Activated naive CD8-positive, alpha-beta T cell treated with anti-CD3 and anti-CD28 coated beads for 36 hours (primary cell): ENCODE measurements at regions not wholly inside any gene's neighbourhood (a gene's known extent, or its start where the extent isn't known, plus 50 kb on each side); places are given as distances from the start of the nearest gene placed in this dataset.

Experiments used
- DNase-seq: peaks from one replicate; pipeline ENCODE4 v3.0.0; 2021
- H3K27ac Mint-ChIP-seq: one replicate; pipeline ENCODE4 v1.8.0; 2022; ENCODE audit warnings: mild to moderate bottlenecking, moderate library complexity, mixed read lengths
- H3K27me3 Mint-ChIP-seq: one replicate; pipeline ENCODE4 v1.8.0; 2022; ENCODE audit warnings: mild to moderate bottlenecking, mixed read lengths
- H3K36me3 Mint-ChIP-seq: one replicate; pipeline ENCODE4 v1.8.0; 2021; ENCODE audit warnings: mild to moderate bottlenecking, mixed read lengths
- H3K4me1 Mint-ChIP-seq: one replicate; pipeline ENCODE4 v1.8.0; 2021; ENCODE audit warnings: mixed read lengths
- H3K4me3 Mint-ChIP-seq: one replicate; pipeline ENCODE4 v1.8.0; 2022; ENCODE audit warnings: mild to moderate bottlenecking, moderate library complexity, mixed read lengths
- H3K9me3 Mint-ChIP-seq: one replicate; pipeline ENCODE4 v1.8.0; 2022; ENCODE audit warnings: mixed read lengths

- Mint-ChIP-seq H3K27me3 (no peaks in the 10 kb centered on the region), H3K27ac (no peak overlapping the region), H3K9me3 (peaks cover 10% of the 10 kb centered on the region), H3K4me3 (no peak overlapping the region), H3K36me3 (peaks cover 7% of the 10 kb centered on the region), H3K4me1 (peaks cover 23% of the 10 kb centered on the region)
- DNase-seq, result no peak
Measured at GRCh38 chr11:104625246-104625645, 273.0 kb downstream of the CASP12 start.

- Mint-ChIP-seq H3K4me3 (peak overlapping the region; percentile 7), H3K36me3 (peaks cover 7% of the 10 kb centered on the region), H3K27me3 (no peaks in the 10 kb centered on the region), H3K9me3 (peaks cover 10% of the 10 kb centered on the region), H3K4me1 (peaks cover 23% of the 10 kb centered on the region), H3K27ac (peak overlapping the region; percentile 67)
- no peak for DNase-seq
Measured at GRCh38 chr11:104624021-104624420, 274.2 kb downstream of the CASP12 start.

- H3K4me1 Mint-ChIP-seq, result peaks cover 23% of the 10 kb centered on the region
- H3K27me3 Mint-ChIP-seq, result no peaks in the 10 kb centered on the region
- H3K4me3 Mint-ChIP-seq, result no peak overlapping the region
- no peak for DNase-seq
- H3K27ac Mint-ChIP-seq, result peak overlapping the region; percentile 58
- H3K9me3 Mint-ChIP-seq, result peaks cover 10% of the 10 kb centered on the region
- H3K36me3 Mint-ChIP-seq, result peaks cover 7% of the 10 kb centered on the region
Measured at GRCh38 chr11:104623518-104623917, 274.7 kb downstream of the CASP12 start.

GRCh38 chr11:104620991-104621390 is 277.3 kb downstream of the CASP12 start:
- no peak overlapping the region for H3K4me3 Mint-ChIP-seq
- H3K9me3 Mint-ChIP-seq, result peaks cover 22% of the 10 kb centered on the region
- H3K36me3 Mint-ChIP-seq, result peaks cover 18% of the 10 kb centered on the region
- H3K4me1 Mint-ChIP-seq, result peaks cover 23% of the 10 kb centered on the region
- H3K27me3 Mint-ChIP-seq, result no peaks in the 10 kb centered on the region
- no peak overlapping the region for H3K27ac Mint-ChIP-seq
- DNase-seq, result no peak

GRCh38 chr11:104619751-104620150 is 278.5 kb downstream of the CASP12 start:
- no peak overlapping the region for H3K27ac Mint-ChIP-seq
- no peak for DNase-seq
- H3K36me3 Mint-ChIP-seq, result peaks cover 18% of the 10 kb centered on the region
- peaks cover 26% of the 10 kb centered on the region for H3K4me1 Mint-ChIP-seq
- H3K4me3 Mint-ChIP-seq, result no peak overlapping the region
- H3K9me3 Mint-ChIP-seq, result peaks cover 24% of the 10 kb centered on the region
- H3K27me3 Mint-ChIP-seq, result no peaks in the 10 kb centered on the region

GRCh38 chr11:104618954-104619353 is 279.3 kb downstream of the CASP12 start:
- DNase-seq, result no peak
- Mint-ChIP-seq H3K4me3 (no peak overlapping the region), H3K27me3 (no peaks in the 10 kb centered on the region), H3K36me3 (peaks cover 18% of the 10 kb centered on the region), H3K9me3 (peaks cover 24% of the 10 kb centered on the region), H3K4me1 (peaks cover 26% of the 10 kb centered on the region), H3K27ac (no peak overlapping the region)

- Mint-ChIP-seq H3K9me3 (peaks cover 14% of the 10 kb centered on the region), H3K27ac (no peak overlapping the region), H3K36me3 (peaks cover 11% of the 10 kb centered on the region), H3K27me3 (no peaks in the 10 kb centered on the region), H3K4me3 (no peak overlapping the region), H3K4me1 (peaks cover 18% of the 10 kb centered on the region)
- DNase-seq, result no peak
Measured at GRCh38 chr11:104614961-104615360, 283.3 kb downstream of the CASP12 start.

- Mint-ChIP-seq H3K27ac (no peak overlapping the region), H3K36me3 (peaks cover 11% of the 10 kb centered on the region), H3K4me1 (peaks cover 25% of the 10 kb centered on the region), H3K9me3 (peaks cover 14% of the 10 kb centered on the region), H3K27me3 (no peaks in the 10 kb centered on the region), H3K4me3 (no peak overlapping the region)
- DNase-seq, result no peak
Measured at GRCh38 chr11:104614117-104614680, 284.1 kb downstream of the CASP12 start.

GRCh38 chr11:104610635-104611034 is 287.6 kb downstream of the CASP12 start:
- no peak for DNase-seq
- no peaks in the 10 kb centered on the region for H3K36me3 Mint-ChIP-seq
- H3K4me1 Mint-ChIP-seq, result peaks cover 25% of the 10 kb centered on the region
- no peaks in the 10 kb centered on the region for H3K9me3 Mint-ChIP-seq
- H3K4me3 Mint-ChIP-seq, result no peak overlapping the region
- H3K27me3 Mint-ChIP-seq, result no peaks in the 10 kb centered on the region
- H3K27ac Mint-ChIP-seq, result no peak overlapping the region

- H3K27me3 Mint-ChIP-seq, result peaks cover 5% of the 10 kb centered on the region
- no peaks in the 10 kb centered on the region for H3K36me3 Mint-ChIP-seq
- H3K4me3 Mint-ChIP-seq, result no peak overlapping the region
- no peaks in the 10 kb centered on the region for H3K9me3 Mint-ChIP-seq
- no peak overlapping the region for H3K27ac Mint-ChIP-seq
- peaks cover 18% of the 10 kb centered on the region for H3K4me1 Mint-ChIP-seq
- DNase-seq, result peak; percentile 9
Measured at GRCh38 chr11:104609311-104610085, 288.8 kb downstream of the CASP12 start.

GRCh38 chr11:104602643-104603042 is 295.6 kb downstream of the CASP12 start:
- Mint-ChIP-seq H3K27me3 (peaks cover 5% of the 10 kb centered on the region), H3K36me3 (no peaks in the 10 kb centered on the region), H3K9me3 (peaks cover 2% of the 10 kb centered on the region), H3K4me3 (no peak overlapping the region), H3K27ac (no peak overlapping the region), H3K4me1 (no peaks in the 10 kb centered on the region)
- no peak for DNase-seq

- no peak overlapping the region for H3K4me3 Mint-ChIP-seq
- no peak for DNase-seq
- H3K27me3 Mint-ChIP-seq, result no peaks in the 10 kb centered on the region
- no peaks in the 10 kb centered on the region for H3K9me3 Mint-ChIP-seq
- no peak overlapping the region for H3K27ac Mint-ChIP-seq
- no peaks in the 10 kb centered on the region for H3K36me3 Mint-ChIP-seq
- peaks cover 2% of the 10 kb centered on the region for H3K4me1 Mint-ChIP-seq
Measured at GRCh38 chr11:104594228-104594958, 303.9 kb downstream of the CASP12 start.

GRCh38 chr11:104588970-104589369 is 309.3 kb downstream of the CASP12 start:
- Mint-ChIP-seq H3K27me3 (peaks cover 8% of the 10 kb centered on the region), H3K4me1 (no peaks in the 10 kb centered on the region), H3K36me3 (no peaks in the 10 kb centered on the region), H3K4me3 (no peak overlapping the region), H3K9me3 (no peaks in the 10 kb centered on the region), H3K27ac (no peak overlapping the region)
- no peak for DNase-seq

GRCh38 chr11:104588446-104588845 is 309.8 kb downstream of the CASP12 start:
- H3K4me1 Mint-ChIP-seq, result no peaks in the 10 kb centered on the region
- H3K36me3 Mint-ChIP-seq, result no peaks in the 10 kb centered on the region
- H3K9me3 Mint-ChIP-seq, result no peaks in the 10 kb centered on the region
- DNase-seq, result no peak
- H3K27ac Mint-ChIP-seq, result no peak overlapping the region
- peaks cover 13% of the 10 kb centered on the region for H3K27me3 Mint-ChIP-seq
- no peak overlapping the region for H3K4me3 Mint-ChIP-seq

GRCh38 chr11:104584823-104585222 is 313.4 kb downstream of the CASP12 start:
- H3K4me3 Mint-ChIP-seq, result no peak overlapping the region
- H3K27me3 Mint-ChIP-seq, result peaks cover 16% of the 10 kb centered on the region
- no peak overlapping the region for H3K27ac Mint-ChIP-seq
- no peaks in the 10 kb centered on the region for H3K9me3 Mint-ChIP-seq
- DNase-seq, result no peak
- no peaks in the 10 kb centered on the region for H3K4me1 Mint-ChIP-seq
- no peaks in the 10 kb centered on the region for H3K36me3 Mint-ChIP-seq
